ENCODE measurements at regions not wholly inside any gene's neighbourhood (a gene's known extent, or its start where the extent isn't known, plus 50 kb on each side); places are given as distances from the start of the nearest gene placed in this dataset.

GRCh38 chr14:101400830-101401229 lies 160.5 kb upstream of the DIO3 start:
- no peak overlapping the region for H3K27ac ChIP-seq (ENCODE audit: low read depth, low read length)
- no peaks in the 10 kb centered on the region for H3K27me3 ChIP-seq (ENCODE audit: control insufficient read depth, insufficient read depth, low read length)
- no peak overlapping the region for H3K4me3 ChIP-seq (ENCODE audit: low read length)
- no peak overlapping the region for H3K9ac ChIP-seq (ENCODE audit: low read length)
- H3K36me3 ChIP-seq (ENCODE audit: control insufficient read depth, insufficient read depth, low read length) = no peaks in the 10 kb centered on the region
- no peaks in the 10 kb centered on the region for H3K4me1 ChIP-seq (ENCODE audit: control insufficient read depth, insufficient read depth, low read length)

- no peak overlapping the region for H3K9ac ChIP-seq (ENCODE audit: low read length)
- H3K4me1 ChIP-seq (ENCODE audit: control insufficient read depth, insufficient read depth, low read length) = no peaks in the 10 kb centered on the region
- no peaks in the 10 kb centered on the region for H3K27me3 ChIP-seq (ENCODE audit: control insufficient read depth, insufficient read depth, low read length)
- H3K36me3 ChIP-seq (ENCODE audit: control insufficient read depth, insufficient read depth, low read length) = no peaks in the 10 kb centered on the region
- no peak overlapping the region for H3K4me3 ChIP-seq (ENCODE audit: low read length)
- H3K27ac ChIP-seq (ENCODE audit: low read depth, low read length) = no peak overlapping the region
Observed at GRCh38 chr14:101402936-101403660, 158.2 kb upstream of the DIO3 start.

- Histone ChIP-seq H3K27ac (ENCODE audit: low read depth, low read length) (no peak overlapping the region), H3K4me3 (ENCODE audit: low read length) (no peak overlapping the region), H3K36me3 (ENCODE audit: control insufficient read depth, insufficient read depth, low read length) (no peaks in the 10 kb centered on the region), H3K27me3 (ENCODE audit: control insufficient read depth, insufficient read depth, low read length) (no peaks in the 10 kb centered on the region), H3K9ac (ENCODE audit: low read length) (no peak overlapping the region), H3K4me1 (ENCODE audit: control insufficient read depth, insufficient read depth, low read length) (no peaks in the 10 kb centered on the region)
Observed at GRCh38 chr14:101404426-101405170, 156.7 kb upstream of the DIO3 start.

- H3K9ac ChIP-seq (ENCODE audit: low read length) = no peak overlapping the region
- no peaks in the 10 kb centered on the region for H3K27me3 ChIP-seq (ENCODE audit: control insufficient read depth, insufficient read depth, low read length)
- H3K27ac ChIP-seq (ENCODE audit: low read depth, low read length) = no peak overlapping the region
- H3K36me3 ChIP-seq (ENCODE audit: control insufficient read depth, insufficient read depth, low read length) = no peaks in the 10 kb centered on the region
- no peak overlapping the region for H3K4me3 ChIP-seq (ENCODE audit: low read length)
- H3K4me1 ChIP-seq (ENCODE audit: control insufficient read depth, insufficient read depth, low read length) = no peaks in the 10 kb centered on the region
Observed at GRCh38 chr14:101405171-101405883, 156.0 kb upstream of the DIO3 start.

GRCh38 chr14:101406921-101407320 lies 154.4 kb upstream of the DIO3 start:
- H3K9ac ChIP-seq (ENCODE audit: low read length) = no peak overlapping the region
- H3K4me3 ChIP-seq (ENCODE audit: low read length) = no peak overlapping the region
- H3K36me3 ChIP-seq (ENCODE audit: control insufficient read depth, insufficient read depth, low read length) = no peaks in the 10 kb centered on the region
- no peak overlapping the region for H3K27ac ChIP-seq (ENCODE audit: low read depth, low read length)
- no peaks in the 10 kb centered on the region for H3K27me3 ChIP-seq (ENCODE audit: control insufficient read depth, insufficient read depth, low read length)
- H3K4me1 ChIP-seq (ENCODE audit: control insufficient read depth, insufficient read depth, low read length) = no peaks in the 10 kb centered on the region

GRCh38 chr14:101407328-101407727 lies 154.0 kb upstream of the DIO3 start:
- H3K9ac ChIP-seq (ENCODE audit: low read length) = no peak overlapping the region
- H3K27ac ChIP-seq (ENCODE audit: low read depth, low read length) = no peak overlapping the region

GRCh38 chr14:101408077-101408831 lies 153.0 kb upstream of the DIO3 start:
- Histone ChIP-seq H3K36me3 (ENCODE audit: control insufficient read depth, insufficient read depth, low read length) (no peaks in the 10 kb centered on the region), H3K4me1 (ENCODE audit: control insufficient read depth, insufficient read depth, low read length) (no peaks in the 10 kb centered on the region), H3K27me3 (ENCODE audit: control insufficient read depth, insufficient read depth, low read length) (no peaks in the 10 kb centered on the region), H3K4me3 (ENCODE audit: low read length) (no peak overlapping the region), H3K9ac (ENCODE audit: low read length) (no peak overlapping the region), H3K27ac (ENCODE audit: low read depth, low read length) (no peak overlapping the region)

More at GRCh38 chr14:101407328-101407727, 154.0 kb upstream of the DIO3 start:
- no peaks in the 10 kb centered on the region for H3K36me3 ChIP-seq (ENCODE audit: control insufficient read depth, insufficient read depth, low read length)
- no peaks in the 10 kb centered on the region for H3K4me1 ChIP-seq (ENCODE audit: control insufficient read depth, insufficient read depth, low read length)
- no peak overlapping the region for H3K4me3 ChIP-seq (ENCODE audit: low read length)
- H3K27me3 ChIP-seq (ENCODE audit: control insufficient read depth, insufficient read depth, low read length) = no peaks in the 10 kb centered on the region

GRCh38 chr14:101409006-101409543 lies 152.2 kb upstream of the DIO3 start:
- no peaks in the 10 kb centered on the region for H3K36me3 ChIP-seq (ENCODE audit: control insufficient read depth, insufficient read depth, low read length)
- no peaks in the 10 kb centered on the region for H3K4me1 ChIP-seq (ENCODE audit: control insufficient read depth, insufficient read depth, low read length)
- H3K27ac ChIP-seq (ENCODE audit: low read depth, low read length) = no peak overlapping the region
- no peaks in the 10 kb centered on the region for H3K27me3 ChIP-seq (ENCODE audit: control insufficient read depth, insufficient read depth, low read length)
- no peak overlapping the region for H3K4me3 ChIP-seq (ENCODE audit: low read length)
- H3K9ac ChIP-seq (ENCODE audit: low read length) = no peak overlapping the region

GRCh38 chr14:101410126-101410525 lies 151.2 kb upstream of the DIO3 start:
- Histone ChIP-seq H3K36me3 (ENCODE audit: control insufficient read depth, insufficient read depth, low read length) (no peaks in the 10 kb centered on the region), H3K27me3 (ENCODE audit: control insufficient read depth, insufficient read depth, low read length) (no peaks in the 10 kb centered on the region), H3K27ac (ENCODE audit: low read depth, low read length) (no peak overlapping the region), H3K4me3 (ENCODE audit: low read length) (no peak overlapping the region), H3K4me1 (ENCODE audit: control insufficient read depth, insufficient read depth, low read length) (no peaks in the 10 kb centered on the region), H3K9ac (ENCODE audit: low read length) (no peak overlapping the region)

GRCh38 chr14:101411151-101411550 lies 150.1 kb upstream of the DIO3 start:
- no peak overlapping the region for H3K4me3 ChIP-seq (ENCODE audit: low read length)
- H3K9ac ChIP-seq (ENCODE audit: low read length) = no peak overlapping the region
- H3K36me3 ChIP-seq (ENCODE audit: control insufficient read depth, insufficient read depth, low read length) = no peaks in the 10 kb centered on the region
- no peaks in the 10 kb centered on the region for H3K4me1 ChIP-seq (ENCODE audit: control insufficient read depth, insufficient read depth, low read length)
- no peaks in the 10 kb centered on the region for H3K27me3 ChIP-seq (ENCODE audit: control insufficient read depth, insufficient read depth, low read length)
- no peak overlapping the region for H3K27ac ChIP-seq (ENCODE audit: low read depth, low read length)

GRCh38 chr14:101411779-101412178 lies 149.5 kb upstream of the DIO3 start:
- H3K27ac ChIP-seq (ENCODE audit: low read depth, low read length) = no peak overlapping the region
- no peaks in the 10 kb centered on the region for H3K27me3 ChIP-seq (ENCODE audit: control insufficient read depth, insufficient read depth, low read length)
- no peaks in the 10 kb centered on the region for H3K36me3 ChIP-seq (ENCODE audit: control insufficient read depth, insufficient read depth, low read length)
- H3K4me3 ChIP-seq (ENCODE audit: low read length) = no peak overlapping the region
- no peaks in the 10 kb centered on the region for H3K4me1 ChIP-seq (ENCODE audit: control insufficient read depth, insufficient read depth, low read length)
- H3K9ac ChIP-seq (ENCODE audit: low read length) = no peak overlapping the region

- H3K27ac ChIP-seq (ENCODE audit: low read depth, low read length) = no peak overlapping the region
- H3K27me3 ChIP-seq (ENCODE audit: control insufficient read depth, insufficient read depth, low read length) = no peaks in the 10 kb centered on the region
- H3K36me3 ChIP-seq (ENCODE audit: control insufficient read depth, insufficient read depth, low read length) = no peaks in the 10 kb centered on the region
- no peaks in the 10 kb centered on the region for H3K4me1 ChIP-seq (ENCODE audit: control insufficient read depth, insufficient read depth, low read length)
- no peak overlapping the region for H3K4me3 ChIP-seq (ENCODE audit: low read length)
- H3K9ac ChIP-seq (ENCODE audit: low read length) = no peak overlapping the region
Observed at GRCh38 chr14:101412739-101413138, 148.6 kb upstream of the DIO3 start.
